OCI-LY3 (cell line): ENCODE measurements at regions not wholly inside any gene's neighbourhood (a gene's known extent, or its start where the extent isn't known, plus 50 kb on each side); places are given as distances from the start of the nearest gene placed in this dataset.

Experiments
- CTCF ChIP-seq: fragments of 200-600, 300-600 bp; sonication (generic); IDR thresholded peaks from 2 replicates; pipeline ENCODE4 v1.5.1; 2014; ENCODE audit warnings: antibody characterized with exemption, low read length, low read depth
- EZH2phosphoT487 ChIP-seq: fragments of 200-600 bp; shearing (Covaris generic); IDR thresholded peaks from 2 replicates; pipeline ENCODE4 v1.6.1; 2018; ENCODE audit warnings: antibody characterized with exemption, mixed run types, low read depth

GRCh38 chr10:29229258-29229705 is 59.6 kb upstream of the LYZL1 start:
- TF ChIP-seq EZH2phosphoT487: no peak
- TF ChIP-seq CTCF: no peak
